H1 (cell line): ENCODE measurements at regions not wholly inside any gene's neighbourhood (a gene's known extent, or its start where the extent isn't known, plus 50 kb on each side); places are given as distances from the start of the nearest gene placed in this dataset.

Source experiments
- CTCF ChIA-PET: fragments of 300-600 bp; sonication (Branson Sonifier 250); formaldehyde crosslinking; loops from one replicate; lab custom pipeline; 2021; ENCODE audit not compliant: partially characterized antibody; lab: Charles Lee
- POLR2A ChIA-PET: fragments of 300-600 bp; sonication (Branson Sonifier 250); formaldehyde crosslinking; loops from one replicate; lab custom pipeline; 2021; ENCODE audit warnings: inconsistent platforms; ENCODE audit not compliant: partially characterized antibody; lab: Charles Lee
- DNase-seq, 2 experiments: peaks; one replicate each; pipeline versions ENCODE4 v3.0.0 to v3.0.0-alpha.2; 2010 to 2022; ENCODE audit warnings: low spot score in 2 of 2, low read depth in 1 of 2, mixed read lengths in 1 of 2
- FAIRE-seq: peaks from 2 replicates; lab custom pipeline; 2011; peaks lifted over from hg19 to GRCh38; lab: Jason Lieb, UNC
- H2AFZ ChIP-seq: 2 replicates; pipeline ENCODE4 v1.8.1; 2012; ENCODE audit warnings: low read length, inconsistent platforms
- H2AK5ac ChIP-seq: 2 replicates; pipeline ENCODE4 v1.6.1; 2013; ENCODE audit warnings: low read depth, low read length
- H2BK120ac ChIP-seq: replicated peaks from 2 replicates; pipeline ENCODE3; 2013; ENCODE audit warnings: low read depth, low read length, inconsistent platforms
- H2BK12ac ChIP-seq: 2 replicates; pipeline ENCODE4 v1.6.1; 2013; ENCODE audit warnings: low read depth, low read length
- H2BK15ac ChIP-seq: 2 replicates; pipeline ENCODE4 v1.6.1; 2013; ENCODE audit warnings: low read length
- H2BK20ac ChIP-seq: 2 replicates; pipeline ENCODE4 v1.6.1; 2013; ENCODE audit warnings: low read length
- H2BK5ac ChIP-seq: 2 replicates; pipeline ENCODE4 v1.6.1; 2013; ENCODE audit warnings: low read depth, low read length
- H3K14ac ChIP-seq: 2 replicates; pipeline ENCODE4 v1.6.1; 2013; ENCODE audit warnings: inconsistent platforms; ENCODE audit not compliant: insufficient read length
- H3K18ac ChIP-seq: 2 replicates; pipeline ENCODE4 v1.6.1; 2013; ENCODE audit warnings: low read length; ENCODE audit errors: extremely low read depth
- H3K23ac ChIP-seq: 2 replicates; pipeline ENCODE4 v1.6.1; 2013; ENCODE audit warnings: inconsistent platforms; ENCODE audit not compliant: insufficient read length
- H3K23me2 ChIP-seq: 2 replicates; pipeline ENCODE4 v1.6.1; 2013; ENCODE audit warnings: low read depth, low read length
- H3K27ac ChIP-seq: 2 replicates; pipeline ENCODE4 v1.6.1; 2011; ENCODE audit warnings: low read depth, low read length, inconsistent platforms
- H3K27me3 ChIP-seq, 4 experiments: replicated peaks in 1 of 4; 1 replicate in 1 of 4; 2 replicates in 3 of 4; pipeline versions ENCODE4 v1.6.1 to v1.8.1; 2011 to 2013; ENCODE audit warnings: low read length in 3 of 4, mild to moderate bottlenecking in 3 of 4, inconsistent platforms in 2 of 4, mixed read lengths in 2 of 4, moderate library complexity in 1 of 4; ENCODE audit not compliant: control insufficient read depth in 3 of 4, insufficient read depth in 3 of 4; ENCODE audit errors: extremely low read depth in 1 of 4
- H3K36me3 ChIP-seq, 4 experiments: 2 replicates each; pipeline versions ENCODE4 v1.6.1 to v1.8.1; 2011 to 2013; ENCODE audit warnings: mild to moderate bottlenecking in 4 of 4, low read length in 3 of 4, moderate library complexity in 2 of 4, control low read depth in 1 of 4, inconsistent platforms in 1 of 4; ENCODE audit not compliant: insufficient read depth in 4 of 4, control insufficient read depth in 2 of 4
- H3K4ac ChIP-seq: replicated peaks from 2 replicates; pipeline ENCODE3; 2013; ENCODE audit warnings: low read length, low read depth, mixed read lengths, inconsistent platforms; ENCODE audit not compliant: insufficient read length
- H3K4me1 ChIP-seq, 4 experiments: replicated peaks in 1 of 4; 1 replicate in 1 of 4; 2 replicates in 3 of 4; pipeline versions ENCODE4 v1.6.1 to v1.8.1; 2011 to 2013; ENCODE audit warnings: low read length in 3 of 4, inconsistent platforms in 2 of 4, mixed read lengths in 1 of 4; ENCODE audit not compliant: insufficient read depth in 4 of 4, control insufficient read depth in 3 of 4
- H3K4me2 ChIP-seq, 2 experiments: 2 replicates each; pipeline versions ENCODE4 v1.6.1 to v1.8.1; 2011 to 2013; ENCODE audit warnings: low read depth in 2 of 2, low read length in 2 of 2, control low read depth in 1 of 2, inconsistent platforms in 1 of 2, mild to moderate bottlenecking in 1 of 2; ENCODE audit not compliant: insufficient read depth in 1 of 2
- H3K4me3 ChIP-seq, 4 experiments: fragments of 200-600, 300-600 bp in 1 of 4; sonication (generic), shearing (Covaris generic), sonication (Bioruptor Twin) in 1 of 4; 2 replicates each; pipeline versions ENCODE4 v1.5.1 to v1.8.1; 2011 to 2016; ENCODE audit warnings: low read length in 4 of 4, low read depth in 3 of 4, control low read depth in 2 of 4, inconsistent platforms in 2 of 4, mild to moderate bottlenecking in 2 of 4, mixed read lengths in 1 of 4, moderate library complexity in 1 of 4; ENCODE audit not compliant: insufficient read depth in 2 of 4; ENCODE audit errors: extremely low read depth in 1 of 4
- H3K56ac ChIP-seq: replicated peaks from 2 replicates; pipeline ENCODE3; 2013; ENCODE audit warnings: low read depth, mild to moderate bottlenecking, mixed read lengths, low read length, inconsistent platforms; ENCODE audit not compliant: insufficient read length
- H3K79me1 ChIP-seq: 2 replicates; pipeline ENCODE4 v1.6.1; 2013; ENCODE audit warnings: low read depth, low read length, control low read depth
- H3K79me2 ChIP-seq, 2 experiments: 2 replicates each; pipeline versions ENCODE4 v1.6.1 to v1.8.1; 2012 to 2013; ENCODE audit warnings: low read length in 2 of 2, mild to moderate bottlenecking in 2 of 2, inconsistent platforms in 1 of 2; ENCODE audit not compliant: insufficient read depth in 2 of 2, control insufficient read depth in 1 of 2
- H3K9ac ChIP-seq, 4 experiments: replicated peaks in 1 of 4; 1 replicate in 1 of 4; 2 replicates in 3 of 4; pipeline versions ENCODE4 v1.6.1 to v1.8.1; 2011 to 2013; ENCODE audit warnings: low read depth in 3 of 4, low read length in 3 of 4, control low read depth in 2 of 4, mild to moderate bottlenecking in 2 of 4, moderate library complexity in 2 of 4, inconsistent platforms in 1 of 4; ENCODE audit errors: extremely low read depth in 1 of 4
- H3K9me3 ChIP-seq, 2 experiments: 2 replicates each; pipeline versions ENCODE4 v1.6.1 to v1.8.1; 2012 to 2013; ENCODE audit warnings: mild to moderate bottlenecking in 2 of 2, moderate library complexity in 2 of 2, control low read depth in 1 of 2, inconsistent platforms in 1 of 2, low read depth in 1 of 2, low read length in 1 of 2, mixed read lengths in 1 of 2; ENCODE audit not compliant: insufficient read depth in 2 of 2
- H4K20me1 ChIP-seq, 2 experiments: replicated peaks in 1 of 2; 2 replicates each; pipeline versions ENCODE3 to v1.8.1; 2011 to 2013; ENCODE audit warnings: inconsistent platforms in 2 of 2, low read length in 2 of 2, mild to moderate bottlenecking in 1 of 2; ENCODE audit not compliant: insufficient read depth in 2 of 2, control insufficient read depth in 1 of 2
- H4K5ac ChIP-seq: 2 replicates; pipeline ENCODE4 v1.6.1; 2013; ENCODE audit warnings: low read length, low read depth, mixed read lengths, inconsistent platforms; ENCODE audit not compliant: insufficient read length
- H4K8ac ChIP-seq: 2 replicates; pipeline ENCODE4 v1.8.0; 2013; ENCODE audit warnings: mild to moderate bottlenecking, moderate library complexity, low read length, inconsistent platforms; ENCODE audit not compliant: insufficient read depth; ENCODE audit errors: extremely low read depth
- H4K91ac ChIP-seq: replicated peaks from 2 replicates; pipeline ENCODE3; 2013; ENCODE audit warnings: low read length, mixed read lengths, inconsistent platforms; ENCODE audit not compliant: insufficient read length
- EP300 ChIP-seq, 2 experiments: IDR thresholded peaks; 1 replicate in 1 of 2; 2 replicates in 1 of 2; pipeline ENCODE4 v1.6.1; 2011 to 2012; ENCODE audit warnings: low read depth in 2 of 2, low read length in 2 of 2, mild to moderate bottlenecking in 2 of 2, borderline replicate concordance in 1 of 2, inconsistent platforms in 1 of 2, moderate library complexity in 1 of 2
- FOSL1 ChIP-seq: IDR thresholded peaks from 2 replicates; pipeline ENCODE4 v1.6.1; 2011; ENCODE audit warnings: mild to moderate bottlenecking, low read depth, low read length, moderate library complexity; ENCODE audit not compliant: insufficient read depth
- KDM5A ChIP-seq: fragments of 200-600 bp; IDR thresholded peaks from 2 replicates; pipeline ENCODE4 v1.7.1; 2012; ENCODE audit warnings: mild to moderate bottlenecking, low read length, inconsistent platforms, mixed read lengths
- POLR2AphosphoS5 ChIP-seq: IDR thresholded peaks from 2 replicates; pipeline ENCODE4 v1.6.1; 2011; ENCODE audit warnings: low read depth, low read length
- POU5F1 ChIP-seq: IDR thresholded peaks from 2 replicates; pipeline ENCODE4 v1.6.1; 2011; ENCODE audit warnings: low read depth, mild to moderate bottlenecking, low read length, moderate library complexity
- RAD21 ChIP-seq, 2 experiments: IDR thresholded peaks in 1 of 2; conservative IDR thresholded peaks in 1 of 2; 2 replicates each; pipeline ENCODE4 v1.6.1; 2011; ENCODE audit warnings: low read depth in 2 of 2, low read length in 2 of 2, improper control_type of control experiment in 1 of 2, inconsistent platforms in 1 of 2, mild to moderate bottlenecking in 1 of 2, moderate library complexity in 1 of 2
- RNF2 ChIP-seq: fragments of 200-900, 300-1000 bp; sonication (generic); IDR thresholded peaks from 2 replicates; pipeline ENCODE4 v1.7.1; 2016; ENCODE audit warnings: borderline replicate concordance, low read depth, mild to moderate bottlenecking, antibody characterized with exemption, low read length; ENCODE audit not compliant: poor library complexity, severe bottlenecking; ENCODE audit errors: missing control alignments
- SAP30 ChIP-seq: fragments of 300-600 bp; sonication (generic); IDR thresholded peaks from 2 replicates; pipeline ENCODE4 v1.7.1; 2012; ENCODE audit warnings: low read length, moderate library complexity, mild to moderate bottlenecking, inconsistent platforms; ENCODE audit not compliant: insufficient read depth, insufficient replicate concordance
- SIN3A ChIP-seq, 2 experiments: IDR thresholded peaks in 1 of 2; conservative IDR thresholded peaks in 1 of 2; 2 replicates each; pipeline ENCODE4 v1.6.1; 2011 to 2012; ENCODE audit warnings: low read length in 2 of 2, improper control_type of control experiment in 1 of 2, low read depth in 1 of 2, mild to moderate bottlenecking in 1 of 2
- SIRT6 ChIP-seq: IDR thresholded peaks from one replicate; pipeline ENCODE4 v1.7.1; 2012; ENCODE audit warnings: low read length, inconsistent platforms
- SIX5 ChIP-seq: IDR thresholded peaks from 2 replicates; pipeline ENCODE4 v1.6.1; 2011; ENCODE audit warnings: mild to moderate bottlenecking, low read depth, low read length
- WGBS, 2 experiments: shearing (Covaris generic) in 1 of 2; methylation state at CpG; one replicate each; pipeline versions ENCODE4 v1.1.6 to v1.1.7; 2013 to 2015; ENCODE audit warnings: low lambda C conversion rate in 2 of 2, mixed read lengths in 2 of 2, inconsistent platforms in 1 of 2, low coverage in 1 of 2, missing lambda C conversion rate in 1 of 2; ENCODE audit not compliant: insufficient replicate concordance in 2 of 2, insufficient coverage in 1 of 2, insufficient read length in 1 of 2; ENCODE audit errors: extremely low coverage in 1 of 2, missing lambda C conversion rate in 1 of 2; 5-methylcytosine and 5-hydroxymethylcytosine counted together
- TF ChIP-seq, protein P1 (sequence below): IDR thresholded peaks from 2 replicates; pipeline ENCODE4 v1.6.1; 2011; ENCODE audit warnings: low read length, improper control_type of control experiment

GRCh38 chr1:177567393-177567792 is 396.6 kb downstream of the BRINP2 start:
- Histone ChIP-seq H3K4me3 (no peak overlapping the region), H3K4me2 (no peak overlapping the region), H3K27me3 (no peaks in the 10 kb centered on the region), H4K20me1 (no peaks in the 10 kb centered on the region), H2BK12ac (no peak overlapping the region), H3K18ac (no peak overlapping the region), H4K91ac (no peak overlapping the region), H2BK20ac (no peak overlapping the region), H3K56ac (no peak overlapping the region), H3K79me2 (no peaks in the 10 kb centered on the region), H3K9me3 (no peaks in the 10 kb centered on the region), H2AFZ (no peak overlapping the region), H3K14ac (no peak overlapping the region), H2AK5ac (no peak overlapping the region), H2BK120ac (no peak overlapping the region), H4K8ac (no peak overlapping the region), H3K36me3 (no peaks in the 10 kb centered on the region), H4K5ac (no peak overlapping the region), H3K23ac (no peak overlapping the region), H2BK15ac (no peak overlapping the region), H3K4me1 (no peaks in the 10 kb centered on the region), H3K4ac (no peak overlapping the region), H2BK5ac (no peak overlapping the region), H3K79me1 (no peaks in the 10 kb centered on the region), H3K27ac (no peak overlapping the region), H3K23me2 (no peaks in the 10 kb centered on the region), H3K9ac (no peak overlapping the region)
- FAIRE-seq = peak; percentile 84
- 88% methylated on average over 1 of the region's 1 CpG; no CpG with 5 or more reads in 1 of the 2 experiments for WGBS, 2 experiments
- ChIA-PET POLR2A (no interaction called here), CTCF (interaction anchor here (1.0 to 4.3 kb wide), 11 partner anchors 10 to 355 kb away, joined by 3 to 27 read pairs (median 4); no protein-coding TSS in a partner anchor)
- DNase-seq = no peak
- no peak for TF ChIP-seq POU5F1
- no peak for TF ChIP-seq SIN3A (conservative IDR thresholded peaks at IDR 0.05 in 1 of 2, IDR thresholded peaks at IDR 0.05 in 1 of 2; ENCODE audit: low read depth in 1 of 2, low read length in 2 of 2)
- TF ChIP-seq SAP30 = no peak
- TF ChIP-seq SIX5 = no peak
- TF ChIP-seq KDM5A = no peak
- TF ChIP-seq EP300 (IDR thresholded peaks at IDR 0.05; ENCODE audit: borderline replicate concordance in 1 of 2, low read depth in 2 of 2, low read length in 2 of 2) = no peak
- no peak for TF ChIP-seq POLR2AphosphoS5
- no peak for TF ChIP-seq FOSL1
- TF ChIP-seq SIRT6 = no peak
- TF ChIP-seq, protein P1, sequence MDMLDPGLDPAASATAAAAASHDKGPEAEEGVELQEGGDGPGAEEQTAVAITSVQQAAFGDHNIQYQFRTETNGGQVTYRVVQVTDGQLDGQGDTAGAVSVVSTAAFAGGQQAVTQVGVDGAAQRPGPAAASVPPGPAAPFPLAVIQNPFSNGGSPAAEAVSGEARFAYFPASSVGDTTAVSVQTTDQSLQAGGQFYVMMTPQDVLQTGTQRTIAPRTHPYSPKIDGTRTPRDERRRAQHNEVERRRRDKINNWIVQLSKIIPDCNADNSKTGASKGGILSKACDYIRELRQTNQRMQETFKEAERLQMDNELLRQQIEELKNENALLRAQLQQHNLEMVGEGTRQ = no peak
- TF ChIP-seq RAD21 (IDR thresholded peaks at IDR 0.05 in 1 of 2, conservative IDR thresholded peaks at IDR 0.05 in 1 of 2; ENCODE audit: low read depth in 2 of 2, low read length in 2 of 2) = peak; percentile 50 to 56
- no peak for TF ChIP-seq RNF2
